GM12878 (cell line): ENCODE measurements at regions not wholly inside any gene's neighbourhood (a gene's known extent, or its start where the extent isn't known, plus 50 kb on each side); places are given as distances from the start of the nearest gene placed in this dataset.

Source experiments
- ATAC-seq: fragments of 200-7000 bp; cut with Tn5 transposase; 3 replicates; pipeline ENCODE4 v1.9.1; 2020; ENCODE audit warnings: mild to moderate bottlenecking, moderate library complexity
- BruUV-seq: library from RNA; stranded (reverse); fragments of 400-500 nt; replicated peaks from 2 replicates; lab custom pipeline; 2021; lab: Mats Ljungman, UMichigan
- CTCF ChIA-PET: fragments of 300-600 bp; sonication (Branson Sonifier 250); formaldehyde crosslinking; extraction: SDS; loops from one replicate; lab custom pipeline; 2021; ENCODE audit warnings: inconsistent platforms; lab: Yijun Ruan, JAX
- POLR2A ChIA-PET: fragments of 350-600 bp; formaldehyde crosslinking; extraction: SDS; loops from one replicate; lab custom pipeline; 2021; ENCODE audit warnings: inconsistent platforms; lab: Charles Lee
- RAD21 ChIA-PET: fragments of 300-600 bp; sonication (Branson Sonifier 250); formaldehyde crosslinking; loops from one replicate; lab custom pipeline; 2023; ENCODE audit warnings: antibody characterized with exemption; ENCODE audit not compliant: unreplicated experiment; lab: Charles Lee
- SMC1A ChIA-PET: fragments of 300-600 bp; sonication (Branson Sonifier 250); formaldehyde crosslinking; loops from one replicate; lab custom pipeline; 2023; ENCODE audit not compliant: unreplicated experiment, uncharacterized antibody; lab: Charles Lee
- DNase-seq: peaks from one replicate; pipeline ENCODE4 v3.0.0-alpha.2; 2011; ENCODE audit warnings: low read depth, low spot score
- FAIRE-seq: peaks from 3 replicates; lab custom pipeline; 2011; peaks lifted over from hg19 to GRCh38; lab: Jason Lieb, UNC
- H2AFZ ChIP-seq: 2 replicates; pipeline ENCODE4 v1.6.0; 2011; ENCODE audit warnings: low read depth, low read length, control low read depth; ENCODE audit not compliant: control insufficient read depth
- H3K27ac ChIP-seq: 2 replicates; pipeline ENCODE4 v1.5.1; 2011; ENCODE audit warnings: control low read depth; ENCODE audit not compliant: control insufficient read depth, insufficient read depth
- H3K27me3 ChIP-seq, 2 experiments: replicated peaks in 1 of 2; 2 replicates each; pipeline versions ENCODE4 v1.6.0 to v1.6.1; 2011; ENCODE audit warnings: low read length in 1 of 2; ENCODE audit not compliant: control insufficient read depth in 2 of 2, insufficient read depth in 2 of 2
- H3K36me3 ChIP-seq, 2 experiments: 2 replicates each; pipeline ENCODE4 v1.5.1; 2011; ENCODE audit warnings: low read length in 1 of 2; ENCODE audit not compliant: control insufficient read depth in 2 of 2, insufficient read depth in 2 of 2
- H3K4me1 ChIP-seq: 2 replicates; pipeline ENCODE4 v1.6.1; 2011; ENCODE audit warnings: mild to moderate bottlenecking, low read length, moderate library complexity, mixed read lengths; ENCODE audit not compliant: control insufficient read depth, insufficient read depth
- H3K4me2 ChIP-seq: 2 replicates; pipeline ENCODE4 v1.6.0; 2011; ENCODE audit warnings: control low read depth; ENCODE audit not compliant: control insufficient read depth, insufficient read depth
- H3K4me3 ChIP-seq: fragments of 200-600 bp; sonication (generic); 2 replicates; pipeline ENCODE4 v1.5.1; 2016
- H3K79me2 ChIP-seq: 2 replicates; pipeline ENCODE4 v1.6.0; 2011; ENCODE audit warnings: low read length; ENCODE audit not compliant: control insufficient read depth, insufficient read depth
- H3K9ac ChIP-seq: 2 replicates; pipeline ENCODE4 v1.8.0; 2011; ENCODE audit warnings: low read length, control low read depth, mixed read lengths; ENCODE audit not compliant: control insufficient read depth, insufficient read depth
- H3K9me3 ChIP-seq: replicated peaks from 3 replicates; pipeline ENCODE4 v1.5.1; 2011; ENCODE audit warnings: mild to moderate bottlenecking, low read length; ENCODE audit not compliant: control insufficient read depth, insufficient read depth
- H4K20me1 ChIP-seq: 2 replicates; pipeline ENCODE4 v1.6.0; 2011; ENCODE audit not compliant: control insufficient read depth, insufficient read depth
- EGR1 ChIP-seq, 2 experiments: IDR thresholded peaks; 1 replicate in 1 of 2; 2 replicates in 1 of 2; pipeline ENCODE4 v1.6.1; 2011 to 2012; ENCODE audit warnings: low read depth in 2 of 2, low read length in 2 of 2, borderline replicate concordance in 1 of 2, mild to moderate bottlenecking in 1 of 2, moderate library complexity in 1 of 2
- PKNOX1 ChIP-seq: fragments of 450-650 bp; IDR thresholded peaks from 2 replicates; pipeline ENCODE4 v1.6.1; 2016; ENCODE audit warnings: mild to moderate bottlenecking
- SKIL ChIP-seq: fragments of 450-650 bp; IDR thresholded peaks from 2 replicates; pipeline ENCODE4 v1.6.1; 2017; ENCODE audit warnings: mild to moderate bottlenecking, low read depth, inconsistent platforms; ENCODE audit not compliant: poor library complexity, severe bottlenecking
- WGBS: methylation state at CpG from one replicate; pipeline ENCODE4 v1.1.6; 2016; ENCODE audit warnings: low lambda C conversion rate; ENCODE audit not compliant: insufficient replicate concordance, insufficient coverage; ENCODE audit errors: missing lambda C conversion rate; 5-methylcytosine and 5-hydroxymethylcytosine counted together
- in situ Hi-C: fragments of 300-500 bp; cut with MboI; formaldehyde crosslinking; loops from 9 replicates; pipeline ENCODE4 v1.14.3; 2018; ENCODE audit warnings: mixed read lengths
- intact Hi-C: fragments of 100-400 bp; cut with micrococcal nuclease; formaldehyde crosslinking; loops from one replicate; pipeline ENCODE4 v1.14.2; 2022; ENCODE audit not compliant: unreplicated experiment

DNA sequence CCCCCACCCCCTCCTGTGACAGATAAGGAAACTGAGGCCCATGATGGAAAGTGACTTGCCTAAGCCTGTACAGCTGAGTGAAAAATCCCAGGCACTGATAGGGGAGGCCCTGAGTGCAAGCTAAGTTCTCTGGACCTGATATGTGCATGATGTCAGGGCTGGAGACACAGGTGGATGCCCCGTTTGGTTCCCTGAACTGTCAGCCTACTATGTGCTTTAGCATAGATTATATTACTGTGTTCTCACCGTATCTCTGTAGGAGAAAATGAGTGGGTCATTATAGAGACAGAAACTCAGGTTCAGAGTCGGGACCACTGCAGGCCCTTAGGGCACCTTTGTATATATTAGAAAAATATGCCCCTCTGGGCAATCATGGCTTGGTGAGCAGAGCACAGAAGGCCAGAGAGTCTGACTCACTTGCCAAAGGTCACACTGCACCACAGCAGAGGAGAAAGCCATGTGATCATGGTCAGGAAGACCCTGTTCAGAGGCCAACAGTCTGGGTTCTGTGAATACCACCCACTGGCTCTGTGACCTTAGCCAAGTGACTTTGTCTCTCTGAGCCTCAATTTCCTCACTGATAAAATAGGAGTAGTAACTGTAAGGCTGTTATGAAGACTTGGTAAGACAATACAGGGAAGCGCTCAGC is 145.8 kb upstream of the WNT4 start:
- ATAC-seq (no peak), DNase-seq (no peak), FAIRE-seq (no peak)
- no peak overlapping the region for H3K9ac ChIP-seq
- 25% methylated on average over 4 of the region's 4 CpGs for WGBS
- ChIA-PET SMC1A (no interaction called here), CTCF (no interaction called here), RAD21 (no interaction called here), POLR2A (no interaction called here)
- H4K20me1 ChIP-seq, result no peaks in the 10 kb centered on the region
- H3K36me3 ChIP-seq, result no peaks in the 10 kb centered on the region
- no peaks in the 10 kb centered on the region for H3K27me3 ChIP-seq
- H3K79me2 ChIP-seq, result no peaks in the 10 kb centered on the region
- no peak overlapping the region for H2AFZ ChIP-seq
- BruUV-seq, result no TSS peak
- intact Hi-C loops (no loop called here), in situ Hi-C loops (no loop called here)
- TF ChIP-seq PKNOX1 (no peak), SKIL (no peak), EGR1 (IDR thresholded peaks at IDR 0.05; ENCODE audit: borderline replicate concordance in 1 of 2, low read depth in 2 of 2, low read length in 2 of 2) (no peak)
- no peaks in the 10 kb centered on the region for H3K4me1 ChIP-seq
- no peaks in the 10 kb centered on the region for H3K9me3 ChIP-seq
- no peak overlapping the region for H3K27ac ChIP-seq
- no peak overlapping the region for H3K4me3 ChIP-seq
- H3K4me2 ChIP-seq, result no peak overlapping the region
